ENCODE measurements at regions not wholly inside any gene's neighbourhood (a gene's known extent, or its start where the extent isn't known, plus 50 kb on each side); places are given as distances from the start of the nearest gene placed in this dataset.

GRCh38 chr18:34084635-34085034 is 140.1 kb downstream of the NOL4 start:
- no peak for TF ChIP-seq CTCF (IDR thresholded peaks at IDR 0.05; ENCODE audit: poor library complexity, severe bottlenecking)
- TF ChIP-seq EP300 (conservative IDR thresholded peaks at IDR 0.05; ENCODE audit: poor library complexity, severe bottlenecking) = no peak
- TF ChIP-seq EZH2 (IDR thresholded peaks at IDR 0.05; ENCODE audit: borderline replicate concordance, insufficient read depth, low read length, poor library complexity, severe bottlenecking) = no peak
- TF ChIP-seq RAD21 (conservative IDR thresholded peaks at IDR 0.05) = no peak
- TF ChIP-seq REST (IDR thresholded peaks at IDR 0.05; ENCODE audit: borderline replicate concordance) = no peak
- no peak for TF ChIP-seq POLR2AphosphoS5 (IDR thresholded peaks at IDR 0.05)
- no peak for TF ChIP-seq TAF1 (IDR thresholded peaks at IDR 0.05; ENCODE audit: low read depth)

Measured in neural cell (in vitro differentiated cells).